Activated CD4-positive, CD25-positive, alpha-beta regulatory T cell (primary cell): ENCODE measurements at regions not wholly inside any gene's neighbourhood (a gene's known extent, or its start where the extent isn't known, plus 50 kb on each side); places are given as distances from the start of the nearest gene placed in this dataset.

Source experiments
- DNase-seq, 4 experiments: peaks; one replicate each; lab custom pipeline; 2025; lab: John Stamatoyannopoulos, UW

DNA sequence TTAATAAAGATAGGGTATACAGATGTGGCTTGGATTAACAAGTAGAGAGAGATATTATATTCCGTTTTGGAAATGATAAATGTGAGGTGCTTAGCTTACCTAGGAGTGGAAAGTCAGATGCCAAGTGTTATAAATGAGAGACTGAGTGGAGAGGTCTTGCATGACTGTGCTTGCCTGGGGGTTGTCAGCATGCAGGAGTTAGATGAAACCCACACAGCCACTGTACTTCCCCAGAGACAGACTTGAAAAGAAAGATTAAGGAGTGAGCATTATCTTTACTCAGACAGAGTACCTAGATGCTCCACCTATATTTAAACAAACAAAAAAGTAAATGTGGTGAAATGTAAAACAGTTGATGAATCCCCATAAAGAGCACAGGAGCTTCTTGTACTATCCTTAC is 482.7 kb downstream of the RIT2 start:
- no peak for DNase-seq

DNA sequence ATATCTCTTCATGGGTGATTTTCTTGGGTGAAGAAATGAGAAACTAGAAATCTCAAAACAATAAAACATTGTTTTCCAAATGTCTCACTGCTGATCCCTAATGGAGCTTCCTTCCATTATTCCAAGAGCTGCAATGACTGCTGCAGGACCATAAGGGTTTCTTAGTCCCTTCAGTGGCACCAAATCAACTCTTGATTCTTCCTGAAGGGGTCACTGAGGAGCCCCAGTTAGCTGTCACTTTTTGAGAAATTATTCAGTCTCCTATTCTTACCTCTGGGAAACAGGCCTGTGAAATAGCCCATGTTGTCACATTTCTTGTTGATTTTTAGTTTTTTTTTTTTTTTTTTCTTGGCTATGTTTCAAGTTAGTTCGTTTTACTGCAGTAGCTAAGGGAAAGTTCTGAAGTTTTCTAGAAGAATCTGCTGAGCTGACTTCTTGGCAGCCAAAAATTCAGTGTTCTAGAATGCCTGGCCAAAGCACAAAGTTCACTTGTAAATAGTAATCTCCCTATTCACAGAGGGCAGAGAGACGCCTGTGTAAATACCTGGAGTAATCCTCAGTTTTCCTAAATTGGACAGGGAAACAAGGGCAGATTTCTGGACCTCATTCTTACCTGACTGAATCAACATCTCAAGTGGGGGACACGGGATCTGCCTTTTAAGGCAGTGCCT is 480.0 kb downstream of the RIT2 start:
- no peak for DNase-seq

GRCh38 chr18:42636309-42636708 is 479.2 kb downstream of the RIT2 start:
- no peak for DNase-seq

- DNase-seq: no peak
Measured at GRCh38 chr18:42640160-42640559, 475.3 kb downstream of the RIT2 start.

- DNase-seq: no peak
Measured at GRCh38 chr18:42641996-42642395, 473.5 kb downstream of the RIT2 start.

GRCh38 chr18:42644729-42645131 is 470.8 kb downstream of the RIT2 start:
- no peak for DNase-seq

GRCh38 chr18:42649331-42650035 is 466.0 kb downstream of the RIT2 start:
- DNase-seq: no peak

- no peak for DNase-seq
Measured at GRCh38 chr18:42654556-42654955, 460.9 kb downstream of the RIT2 start.

GRCh38 chr18:42657551-42657950 is 457.9 kb downstream of the RIT2 start:
- DNase-seq: no peak

GRCh38 chr18:42658171-42658570 is 457.3 kb downstream of the RIT2 start:
- no peak for DNase-seq

DNA sequence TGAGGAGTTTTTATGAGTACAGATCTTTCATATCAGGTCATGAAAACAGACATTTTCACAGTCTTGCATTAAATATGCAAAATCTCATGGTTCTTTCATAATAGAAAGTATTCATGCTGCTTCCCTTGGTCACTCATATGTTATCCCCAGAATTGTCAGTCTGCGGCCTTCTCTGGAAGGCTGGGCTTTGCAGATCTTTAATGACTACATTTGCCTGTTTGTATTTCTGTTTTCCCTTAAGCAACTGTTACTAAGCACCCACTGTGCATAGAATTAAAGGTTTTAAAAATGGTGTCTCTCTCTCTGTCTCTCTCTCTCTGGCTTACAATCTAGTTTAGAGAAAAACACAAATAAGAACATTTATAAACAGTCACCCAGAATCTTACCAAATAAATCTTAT is 456.3 kb downstream of the RIT2 start:
- no peak for DNase-seq

DNA sequence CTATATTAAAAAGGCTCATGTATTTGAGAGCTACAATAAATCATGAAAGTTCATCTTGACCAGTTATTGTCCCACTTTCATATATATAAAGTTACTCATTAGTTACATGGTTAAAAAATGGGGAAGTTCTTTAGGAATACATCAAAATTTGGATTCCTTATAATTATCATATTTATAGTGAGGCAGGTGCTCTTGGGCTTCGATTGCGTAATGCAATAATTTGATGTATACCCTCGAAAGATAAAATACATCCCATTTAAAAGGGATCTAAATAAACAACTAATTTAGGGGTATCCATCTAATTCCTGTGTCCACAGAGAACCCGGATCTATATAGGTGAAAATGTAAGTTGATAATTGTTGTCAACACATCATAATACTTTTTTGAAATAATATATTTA is 444.6 kb downstream of the RIT2 start:
- DNase-seq: no peak

- DNase-seq: no peak
Measured at GRCh38 chr18:42675810-42676209, 439.7 kb downstream of the RIT2 start.

- no peak for DNase-seq
Measured at GRCh38 chr18:42683094-42683493, 432.4 kb downstream of the RIT2 start.

- DNase-seq: no peak
Measured at GRCh38 chr18:42689310-42689709, 426.2 kb downstream of the RIT2 start.
